Ishikawa (cell line): ENCODE measurements at regions not wholly inside any gene's neighbourhood (a gene's known extent, or its start where the extent isn't known, plus 50 kb on each side); places are given as distances from the start of the nearest gene placed in this dataset.
A peak's percentile ranks its signal among the peaks of the same experiment; 100 is the strongest.

Experiments used
- CEBPB ChIP-seq: IDR thresholded peaks from 2 replicates; pipeline ENCODE4 v1.6.1; 2012
- CREB1 ChIP-seq: IDR thresholded peaks from 2 replicates; pipeline ENCODE4 v1.6.1; 2012; ENCODE audit warnings: low read depth
- EGR1 ChIP-seq: IDR thresholded peaks from 2 replicates; pipeline ENCODE4 v1.6.1; 2012
- EP300 ChIP-seq: IDR thresholded peaks from 2 replicates; pipeline ENCODE4 v1.6.1; 2012; ENCODE audit warnings: borderline replicate concordance
- FOXM1 ChIP-seq: IDR thresholded peaks from 2 replicates; pipeline ENCODE4 v1.6.1; 2012; ENCODE audit warnings: low read depth, borderline replicate concordance
- MAX ChIP-seq: IDR thresholded peaks from 2 replicates; pipeline ENCODE4 v1.6.1; 2012
- NFIC ChIP-seq: IDR thresholded peaks from 2 replicates; pipeline ENCODE4 v1.6.1; 2012
- RAD21 ChIP-seq: IDR thresholded peaks from 2 replicates; pipeline ENCODE4 v1.6.1; 2012; ENCODE audit warnings: low read depth
- REST ChIP-seq: IDR thresholded peaks from 2 replicates; pipeline ENCODE4 v1.6.1; 2012; ENCODE audit warnings: low read depth, mild to moderate bottlenecking
- TAF1 ChIP-seq: IDR thresholded peaks from 2 replicates; pipeline ENCODE4 v1.6.1; 2012; ENCODE audit warnings: low read depth, mild to moderate bottlenecking
- TCF12 ChIP-seq: IDR thresholded peaks from 2 replicates; pipeline ENCODE4 v1.6.1; 2012; ENCODE audit warnings: low read depth
- TEAD4 ChIP-seq: IDR thresholded peaks from 2 replicates; pipeline ENCODE4 v1.6.1; 2012
- USF1 ChIP-seq: IDR thresholded peaks from 2 replicates; pipeline ENCODE4 v1.6.1; 2012
- YY1 ChIP-seq: IDR thresholded peaks from 2 replicates; pipeline ENCODE4 v1.6.1; 2012; ENCODE audit warnings: low read depth
- ZBTB7A ChIP-seq: IDR thresholded peaks from 2 replicates; pipeline ENCODE4 v1.6.1; 2012; ENCODE audit warnings: low read depth

- TF ChIP-seq RAD21, result peak; percentile 11; the same call in 1 of the 2 replicates
- no peak for TF ChIP-seq CREB1
Observed at GRCh38 chr4:133465022-133465421, 315.9 kb downstream of the PCDH10 start.

DNA sequence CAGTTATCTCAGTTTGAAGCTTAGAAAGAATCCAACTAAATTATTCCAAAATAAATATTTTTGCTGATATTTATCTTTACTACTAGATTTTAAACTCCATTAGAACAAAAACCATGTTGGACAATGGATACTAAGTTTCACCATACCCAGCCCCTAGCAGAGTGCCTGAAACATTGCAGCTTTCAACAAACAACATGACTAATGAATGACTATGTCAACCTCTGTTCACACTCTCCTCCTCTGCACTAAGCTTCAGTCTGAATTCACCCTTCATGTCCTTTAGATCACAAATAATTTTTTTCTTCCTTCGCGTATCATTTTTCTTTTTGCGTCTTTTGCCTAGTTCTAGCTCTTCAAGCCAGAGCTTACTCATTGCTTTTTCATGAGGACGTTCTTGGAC is 315.2 kb downstream of the PCDH10 start:
- TF ChIP-seq TCF12, result no peak
- TF ChIP-seq NFIC, result no peak
- TF ChIP-seq FOXM1, result no peak
- no peak for TF ChIP-seq MAX

GRCh38 chr4:133452678-133453077 is 303.6 kb downstream of the PCDH10 start:
- TF ChIP-seq FOXM1 (no peak), RAD21 (no peak), REST (no peak), ZBTB7A (no peak), EP300 (no peak), TEAD4 (no peak), CREB1 (no peak), USF1 (no peak), TAF1 (no peak), MAX (no peak), CEBPB (no peak), TCF12 (no peak), NFIC (no peak)

GRCh38 chr4:133450813-133451212 is 301.7 kb downstream of the PCDH10 start:
- TF ChIP-seq NFIC (no peak), ZBTB7A (no peak), TAF1 (no peak), REST (no peak), MAX (no peak), CEBPB (no peak)

- TF ChIP-seq RAD21 (no peak), NFIC (no peak), FOXM1 (no peak), TEAD4 (no peak), CREB1 (no peak), TAF1 (no peak), YY1 (no peak), MAX (no peak), CEBPB (no peak), EGR1 (no peak), USF1 (no peak), ZBTB7A (no peak), TCF12 (no peak), EP300 (no peak), REST (no peak)
Observed at GRCh38 chr4:133440404-133440803, 291.3 kb downstream of the PCDH10 start.
